Gastrocnemius medialis (tissue), 4 donors: ENCODE measurements at regions not wholly inside any gene's neighbourhood (a gene's known extent, or its start where the extent isn't known, plus 50 kb on each side); places are given as distances from the start of the nearest gene placed in this dataset.
A peak's percentile ranks its signal among the peaks of the same experiment; 100 is the strongest.

Source experiments
- ATAC-seq, 2 donors: fragments of 150-250 bp; one replicate each; pipeline ENCODE4 v1.9.1; 2016
- DNase-seq, 2 donors: peaks; one replicate each; pipeline ENCODE4 v3.0.0-alpha.2; 2019
- H3K27ac ChIP-seq, 4 donors: fragments of 200-600 bp; sonication (generic); 1 replicate in 1 of 4; 2 replicates in 3 of 4; pipeline ENCODE4 v1.5.1; 2016 to 2018; ENCODE audit warnings: mild to moderate bottlenecking in 2 of 4, moderate library complexity in 1 of 4
- H3K27me3 ChIP-seq, 3 donors: fragments of 200-600 bp; sonication (generic) in 2 of 3; 1 replicate in 1 of 3; 2 replicates in 2 of 3; pipeline versions ENCODE4 v1.5.1 to v1.6.0; 2016 to 2019; ENCODE audit warnings: mild to moderate bottlenecking in 1 of 3, moderate library complexity in 1 of 3
- H3K36me3 ChIP-seq, 2 donors: fragments of 200-600 bp; sonication (generic) in 1 of 2; one replicate each; pipeline ENCODE4 v1.5.1; 2017 to 2018
- H3K4me1 ChIP-seq, 2 donors: fragments of 200-600 bp; sonication (generic) in 1 of 2; one replicate each; pipeline ENCODE4 v1.5.1; 2016 to 2017; ENCODE audit warnings: mild to moderate bottlenecking in 2 of 2
- H3K4me3 ChIP-seq, 4 donors: fragments of 200-600 bp; sonication (generic) in 3 of 4; 1 replicate in 1 of 4; 2 replicates in 3 of 4; pipeline ENCODE4 v1.5.1; 2016 to 2019; ENCODE audit warnings: mild to moderate bottlenecking in 2 of 4
- H3K9me3 ChIP-seq, 3 donors: fragments of 200-600 bp; sonication (generic) in 2 of 3; 1 replicate in 1 of 3; 2 replicates in 2 of 3; pipeline ENCODE4 v1.5.1; 2016 to 2019
- POLR2A ChIP-seq, 2 donors: fragments of 450-650 bp; IDR thresholded peaks; one replicate each; pipeline ENCODE4 v1.6.1; 2017; ENCODE audit warnings: antibody characterized with exemption in 2 of 2, mild to moderate bottlenecking in 2 of 2, moderate library complexity in 2 of 2
- in situ Hi-C, 4 donors: fragments of 200-750 bp; cut with MboI; loops; one replicate each; pipeline versions ENCODE4 v1.15.0 to v1.8.0; 2017; ENCODE audit warnings: low sequenced_read_pairs in 4 of 4
- intact Hi-C: fragments of 100-400 bp; cut with DNase I; formaldehyde crosslinking; loops from one replicate; pipeline ENCODE4 v1.15.1; 2023; ENCODE audit warnings: low total_unique reads
- TF ChIP-seq, protein P1 (sequence below), 5 experiments: fragments of 450-650 bp in 3 of 5; fragments of 200-600 bp in 2 of 5; sonication (generic) in 2 of 5; IDR thresholded peaks in 4 of 5; conservative IDR thresholded peaks in 1 of 5; 1 replicate in 4 of 5; 2 replicates in 1 of 5; pipeline ENCODE4 v1.5.1; 2016 to 2019; ENCODE audit warnings: antibody characterized with exemption in 5 of 5, mild to moderate bottlenecking in 3 of 5, moderate library complexity in 3 of 5

DNA sequence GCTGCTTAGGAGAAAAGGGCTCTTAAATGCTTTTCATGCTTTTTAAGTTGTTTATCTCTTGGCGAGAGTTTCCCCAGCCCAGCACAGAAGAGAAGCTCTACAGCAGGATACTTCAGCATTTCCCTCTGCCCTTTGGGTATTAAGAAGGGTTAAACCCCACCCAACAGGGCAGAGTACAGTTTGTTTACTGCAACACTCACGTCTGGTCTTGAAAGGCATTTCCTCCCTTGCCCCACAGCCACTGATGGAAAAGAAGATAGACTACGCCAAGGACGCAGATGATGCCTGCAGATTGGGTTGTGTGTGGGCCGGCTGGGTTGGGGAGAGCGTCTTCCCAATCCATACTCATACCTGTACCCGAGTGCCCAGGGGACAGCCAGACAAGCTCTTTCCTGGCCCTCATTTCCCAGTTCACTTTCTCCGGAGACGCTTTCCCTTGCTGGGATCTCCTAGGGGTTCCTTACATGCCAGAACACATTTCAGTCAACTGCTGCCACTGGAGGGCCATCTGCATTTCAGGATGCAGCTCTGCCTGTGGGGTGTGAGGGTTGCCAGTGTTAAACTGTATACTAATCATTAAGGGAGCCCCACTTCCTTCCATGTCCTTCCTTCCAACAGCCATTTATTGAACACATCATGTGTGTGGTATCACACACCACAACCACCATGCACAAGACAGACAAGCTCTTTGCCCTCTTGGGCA lies 96.5 kb upstream of the DHX15 start:
- in situ Hi-C loops = no loop called here
- ATAC-seq = no peak
- Histone ChIP-seq H3K27me3 (peaks cover 0 to 3% (median 0%) of the 10 kb centered on the region in 3 donors), H3K36me3 (no peaks in the 10 kb centered on the region), H3K9me3 (no peaks in the 10 kb centered on the region), H3K4me1 (no peaks in the 10 kb centered on the region), H3K4me3 (no peak overlapping the region), H3K27ac (no peak overlapping the region)
- intact Hi-C loops = loop anchor here (10.0 kb wide), 1 partner anchor 196 kb away; no protein-coding TSS in a partner anchor
- TF ChIP-seq POLR2A (IDR thresholded peaks at IDR 0.05) = no peak
- TF ChIP-seq, protein P1, sequence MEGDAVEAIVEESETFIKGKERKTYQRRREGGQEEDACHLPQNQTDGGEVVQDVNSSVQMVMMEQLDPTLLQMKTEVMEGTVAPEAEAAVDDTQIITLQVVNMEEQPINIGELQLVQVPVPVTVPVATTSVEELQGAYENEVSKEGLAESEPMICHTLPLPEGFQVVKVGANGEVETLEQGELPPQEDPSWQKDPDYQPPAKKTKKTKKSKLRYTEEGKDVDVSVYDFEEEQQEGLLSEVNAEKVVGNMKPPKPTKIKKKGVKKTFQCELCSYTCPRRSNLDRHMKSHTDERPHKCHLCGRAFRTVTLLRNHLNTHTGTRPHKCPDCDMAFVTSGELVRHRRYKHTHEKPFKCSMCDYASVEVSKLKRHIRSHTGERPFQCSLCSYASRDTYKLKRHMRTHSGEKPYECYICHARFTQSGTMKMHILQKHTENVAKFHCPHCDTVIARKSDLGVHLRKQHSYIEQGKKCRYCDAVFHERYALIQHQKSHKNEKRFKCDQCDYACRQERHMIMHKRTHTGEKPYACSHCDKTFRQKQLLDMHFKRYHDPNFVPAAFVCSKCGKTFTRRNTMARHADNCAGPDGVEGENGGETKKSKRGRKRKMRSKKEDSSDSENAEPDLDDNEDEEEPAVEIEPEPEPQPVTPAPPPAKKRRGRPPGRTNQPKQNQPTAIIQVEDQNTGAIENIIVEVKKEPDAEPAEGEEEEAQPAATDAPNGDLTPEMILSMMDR (IDR thresholded peaks at IDR 0.05 in 4 of 5, conservative IDR thresholded peaks at IDR 0.05 in 1 of 5) = no peak
- no peak for DNase-seq

DNA sequence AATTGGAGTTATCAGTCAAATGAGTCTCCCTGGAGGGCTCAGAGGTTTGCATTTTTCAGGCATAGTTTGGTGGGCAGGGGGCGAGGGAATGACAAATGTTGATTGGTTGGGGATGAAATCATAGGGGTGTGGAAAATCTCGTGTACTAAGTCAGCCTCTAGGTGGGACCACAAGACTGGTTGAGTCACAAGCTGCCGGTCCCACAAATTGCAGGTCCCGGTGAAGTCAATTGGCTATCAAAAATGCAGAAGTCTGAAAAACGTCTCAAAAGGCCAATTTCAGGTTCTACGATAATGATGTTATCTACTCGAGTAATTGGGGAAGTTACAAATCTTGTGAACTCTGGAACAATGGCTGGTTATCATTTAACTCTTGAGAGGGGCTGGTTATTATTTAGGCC lies 98.8 kb upstream of the DHX15 start:
- no peak overlapping the region for H3K27ac ChIP-seq
- in situ Hi-C loops = no loop called here
- intact Hi-C loops = loop anchor here (10.0 kb wide), 1 partner anchor 198 kb away; no protein-coding TSS in a partner anchor
- DNase-seq (no peak), ATAC-seq (no peak)
- peaks cover 0 to 3% (median 0%) of the 10 kb centered on the region in 3 donors for H3K27me3 ChIP-seq
- TF ChIP-seq POLR2A (IDR thresholded peaks at IDR 0.05) = no peak
- TF ChIP-seq, protein P1 (IDR thresholded peaks at IDR 0.05 in 4 of 5, conservative IDR thresholded peaks at IDR 0.05 in 1 of 5) = no peak
- no peaks in the 10 kb centered on the region for H3K4me1 ChIP-seq
- H3K4me3 ChIP-seq = no peak overlapping the region
- H3K9me3 ChIP-seq = no peaks in the 10 kb centered on the region
- no peaks in the 10 kb centered on the region for H3K36me3 ChIP-seq

DNA sequence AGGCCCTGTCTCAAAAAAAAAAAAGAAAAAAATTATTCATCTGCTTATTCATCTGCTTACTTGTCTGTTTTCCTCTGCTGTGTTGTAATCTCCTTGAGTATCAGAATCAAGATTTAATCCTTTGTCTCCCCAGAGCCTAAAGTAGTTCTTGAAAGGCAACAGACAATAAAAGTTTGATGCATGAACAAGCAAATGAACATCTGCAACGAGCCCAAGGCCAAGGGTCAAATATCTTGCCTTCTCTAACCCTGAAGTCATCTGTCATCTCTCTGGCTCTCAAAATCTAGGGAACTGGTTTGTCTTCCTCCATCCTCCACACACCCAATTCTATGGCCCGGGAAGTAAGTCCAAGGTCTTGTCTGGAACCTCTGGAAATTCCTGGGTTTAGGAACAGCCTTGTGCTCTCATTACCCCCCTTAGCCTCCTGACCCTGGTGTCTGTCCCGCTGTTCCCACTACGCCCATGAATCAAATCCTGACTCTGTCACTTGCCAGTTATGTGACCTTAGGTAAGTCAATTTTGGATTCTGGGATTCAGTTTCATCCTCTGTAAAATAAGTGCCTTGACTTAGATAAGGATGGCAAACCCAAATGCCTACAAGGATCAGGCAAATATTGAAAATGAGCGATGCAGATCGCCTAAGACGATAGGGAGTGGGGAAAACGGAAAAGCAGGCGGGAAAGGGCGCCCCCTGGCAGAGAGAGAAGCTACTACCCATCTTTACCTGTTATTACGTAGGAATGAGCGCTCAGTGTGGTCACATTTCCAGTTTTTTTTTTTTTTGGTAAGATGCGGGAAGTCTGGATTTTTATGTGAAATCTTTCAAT lies 102.7 kb upstream of the DHX15 start:
- no peak overlapping the region for H3K27ac ChIP-seq
- TF ChIP-seq, protein P1 (IDR thresholded peaks at IDR 0.05 in 4 of 5, conservative IDR thresholded peaks at IDR 0.05 in 1 of 5) = peak in 3 of 5 experiments; percentile 19 to 37 (median 21)
- TF ChIP-seq POLR2A (IDR thresholded peaks at IDR 0.05) = no peak
- no peaks in the 10 kb centered on the region for H3K36me3 ChIP-seq
- H3K9me3 ChIP-seq = no peaks in the 10 kb centered on the region
- H3K4me1 ChIP-seq = no peaks in the 10 kb centered on the region
- intact Hi-C loops = loop anchor here (10.0 kb wide), 1 partner anchor 202 kb away; no protein-coding TSS in a partner anchor
- ATAC-seq (peak in 1 of 2 donors; percentile 42), DNase-seq (no peak)
- in situ Hi-C loops = no loop called here
- H3K4me3 ChIP-seq = no peak overlapping the region
- H3K27me3 ChIP-seq = no peaks in the 10 kb centered on the region

DNA sequence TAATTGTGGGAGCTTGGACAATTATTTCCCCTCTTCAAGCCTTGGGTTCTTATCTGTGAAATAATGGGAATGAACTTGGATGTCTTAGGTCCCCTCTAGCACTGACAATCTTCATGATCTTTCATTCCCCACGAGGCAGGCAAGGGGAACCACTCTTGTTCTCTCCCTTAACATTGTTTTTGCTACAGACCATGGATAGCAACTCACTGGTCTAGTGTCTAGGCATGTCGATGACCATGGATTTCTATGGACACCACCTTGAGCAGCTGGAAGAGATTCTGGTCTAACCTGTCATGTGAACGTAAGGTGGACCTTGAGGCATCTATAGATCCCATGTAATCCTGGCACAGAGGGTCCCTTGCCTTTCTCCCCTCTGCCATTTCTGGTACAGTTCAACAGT lies 104.1 kb upstream of the DHX15 start:
- no peak for ATAC-seq
- no peaks in the 10 kb centered on the region for H3K4me1 ChIP-seq
- no peaks in the 10 kb centered on the region for H3K36me3 ChIP-seq
- H3K27ac ChIP-seq = no peak overlapping the region
- no peak overlapping the region for H3K4me3 ChIP-seq
- TF ChIP-seq, protein P1 (IDR thresholded peaks at IDR 0.05 in 4 of 5, conservative IDR thresholded peaks at IDR 0.05 in 1 of 5) = no peak
- no peak for TF ChIP-seq POLR2A (IDR thresholded peaks at IDR 0.05)
- no peak for DNase-seq
- in situ Hi-C loops = no loop called here
- intact Hi-C loops = loop anchor here (10.0 kb wide), 1 partner anchor 204 kb away; no protein-coding TSS in a partner anchor
- H3K27me3 ChIP-seq = no peaks in the 10 kb centered on the region
- H3K9me3 ChIP-seq = no peaks in the 10 kb centered on the region
